ENCODE measurements at regions not wholly inside any gene's neighbourhood (a gene's known extent, or its start where the extent isn't known, plus 50 kb on each side); places are given as distances from the start of the nearest gene placed in this dataset.

DNA sequence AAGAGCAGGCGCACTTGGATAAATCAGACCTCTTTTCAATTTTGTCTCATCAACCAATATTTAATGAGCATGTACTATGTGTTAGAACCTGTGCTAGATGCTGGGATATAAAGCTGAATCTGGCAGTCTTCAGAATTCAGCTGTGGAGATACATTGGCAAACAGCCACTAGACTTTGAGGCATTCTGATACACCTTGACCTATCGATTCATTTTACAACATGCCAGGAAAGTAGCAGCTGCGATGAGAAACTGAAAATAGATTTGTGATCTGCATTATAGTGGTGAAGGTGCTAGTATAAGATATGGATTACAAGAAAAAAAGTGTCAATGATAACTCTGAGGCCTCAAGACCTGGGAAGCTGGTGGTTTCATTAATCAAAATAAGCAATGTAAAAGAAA is 1338.1 kb upstream of the TENM4 start:
- no peak overlapping the region for H3K4me3 ChIP-seq
- no peaks in the 10 kb centered on the region for H3K9me3 ChIP-seq
- DNase-seq, result no peak

DNA sequence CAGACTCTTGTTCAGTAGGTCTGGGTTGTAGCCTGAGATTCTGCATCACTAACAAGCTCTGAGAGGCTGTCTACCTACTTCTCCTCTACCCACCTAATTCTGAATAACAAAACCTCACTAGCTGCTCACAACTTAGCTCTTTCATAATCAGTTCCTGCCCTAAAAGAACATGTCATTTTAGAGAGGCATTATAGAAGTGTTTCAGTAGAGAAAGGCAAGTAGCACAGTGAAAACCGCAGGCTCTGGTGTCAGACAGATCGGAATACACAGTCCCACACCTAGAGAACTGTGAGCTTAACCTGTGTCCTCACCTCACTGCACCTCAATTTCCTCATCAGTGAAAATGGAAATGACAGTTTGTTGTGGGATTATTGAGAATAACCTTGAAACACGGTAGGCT is 1337.6 kb upstream of the TENM4 start:
- Histone ChIP-seq H3K36me3 (no peaks in the 10 kb centered on the region), H3K27me3 (no peaks in the 10 kb centered on the region), H3K9me3 (no peaks in the 10 kb centered on the region), H3K4me3 (no peak overlapping the region), H3K4me1 (no peaks in the 10 kb centered on the region), H3K27ac (no peak overlapping the region)
- no peak for DNase-seq
- no peak for TF ChIP-seq POLR2A (IDR thresholded peaks at IDR 0.05)
- TF ChIP-seq, protein P1, sequence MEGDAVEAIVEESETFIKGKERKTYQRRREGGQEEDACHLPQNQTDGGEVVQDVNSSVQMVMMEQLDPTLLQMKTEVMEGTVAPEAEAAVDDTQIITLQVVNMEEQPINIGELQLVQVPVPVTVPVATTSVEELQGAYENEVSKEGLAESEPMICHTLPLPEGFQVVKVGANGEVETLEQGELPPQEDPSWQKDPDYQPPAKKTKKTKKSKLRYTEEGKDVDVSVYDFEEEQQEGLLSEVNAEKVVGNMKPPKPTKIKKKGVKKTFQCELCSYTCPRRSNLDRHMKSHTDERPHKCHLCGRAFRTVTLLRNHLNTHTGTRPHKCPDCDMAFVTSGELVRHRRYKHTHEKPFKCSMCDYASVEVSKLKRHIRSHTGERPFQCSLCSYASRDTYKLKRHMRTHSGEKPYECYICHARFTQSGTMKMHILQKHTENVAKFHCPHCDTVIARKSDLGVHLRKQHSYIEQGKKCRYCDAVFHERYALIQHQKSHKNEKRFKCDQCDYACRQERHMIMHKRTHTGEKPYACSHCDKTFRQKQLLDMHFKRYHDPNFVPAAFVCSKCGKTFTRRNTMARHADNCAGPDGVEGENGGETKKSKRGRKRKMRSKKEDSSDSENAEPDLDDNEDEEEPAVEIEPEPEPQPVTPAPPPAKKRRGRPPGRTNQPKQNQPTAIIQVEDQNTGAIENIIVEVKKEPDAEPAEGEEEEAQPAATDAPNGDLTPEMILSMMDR (IDR thresholded peaks at IDR 0.05), result no peak

More for the DNA sequence above, 1338.1 kb upstream of the TENM4 start:
- Histone ChIP-seq H3K36me3 (no peaks in the 10 kb centered on the region), H3K4me1 (no peaks in the 10 kb centered on the region), H3K27me3 (no peaks in the 10 kb centered on the region), H3K27ac (no peak overlapping the region)
- TF ChIP-seq, protein P1 (IDR thresholded peaks at IDR 0.05), result no peak
- no peak for TF ChIP-seq POLR2A (IDR thresholded peaks at IDR 0.05)

DNA sequence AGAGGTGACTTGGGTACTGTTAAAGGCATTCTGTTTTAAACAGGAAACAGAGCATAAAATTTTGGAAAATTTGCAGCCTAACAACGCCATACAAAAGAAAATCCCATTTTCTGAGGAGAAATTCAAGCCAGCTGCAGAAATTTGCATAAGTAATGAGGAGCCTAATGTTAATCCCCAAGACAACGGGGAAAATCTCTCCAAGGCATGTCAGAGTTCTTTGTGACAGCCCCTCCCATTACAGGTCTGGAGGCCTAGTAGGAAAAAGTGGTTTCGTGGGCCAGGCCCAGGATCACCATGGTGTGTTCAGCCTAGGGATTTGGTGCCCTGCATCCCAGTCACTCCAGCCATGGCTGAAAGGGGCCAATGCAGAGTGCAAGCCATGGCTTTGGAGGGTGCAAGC is 1333.1 kb upstream of the TENM4 start:
- Histone ChIP-seq H3K4me3 (no peak overlapping the region), H3K27ac (no peak overlapping the region), H3K27me3 (no peaks in the 10 kb centered on the region), H3K9me3 (no peaks in the 10 kb centered on the region), H3K4me1 (no peaks in the 10 kb centered on the region), H3K36me3 (no peaks in the 10 kb centered on the region)
- TF ChIP-seq, protein P1 (IDR thresholded peaks at IDR 0.05), result no peak
- no peak for TF ChIP-seq POLR2A (IDR thresholded peaks at IDR 0.05)
- no peak for DNase-seq

DNA sequence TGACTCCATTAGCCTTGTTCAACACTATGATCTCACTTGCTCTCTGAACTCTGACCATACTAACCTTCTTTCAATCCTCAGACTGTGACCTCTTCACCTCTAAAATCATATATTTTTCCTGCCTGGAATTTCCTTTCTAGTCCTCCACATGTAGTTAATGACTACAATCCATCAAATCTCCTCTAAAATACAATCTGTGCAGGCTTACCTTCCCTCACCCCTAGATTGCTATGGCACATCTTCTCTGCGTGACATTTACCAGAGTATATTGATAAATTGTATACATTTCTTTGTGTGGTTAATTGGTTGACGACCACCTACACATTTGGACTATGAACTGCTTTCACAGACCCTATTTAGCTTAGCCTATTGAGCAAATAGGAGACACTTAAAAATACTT is 1330.2 kb upstream of the TENM4 start:
- H3K36me3 ChIP-seq, result no peaks in the 10 kb centered on the region
- H3K4me3 ChIP-seq, result no peak overlapping the region
- no peak overlapping the region for H3K27ac ChIP-seq
- no peaks in the 10 kb centered on the region for H3K27me3 ChIP-seq
- no peak for DNase-seq
- H3K9me3 ChIP-seq, result no peaks in the 10 kb centered on the region
- no peaks in the 10 kb centered on the region for H3K4me1 ChIP-seq
- TF ChIP-seq POLR2A (IDR thresholded peaks at IDR 0.05), result no peak
- TF ChIP-seq, protein P1 (IDR thresholded peaks at IDR 0.05), result no peak

DNA sequence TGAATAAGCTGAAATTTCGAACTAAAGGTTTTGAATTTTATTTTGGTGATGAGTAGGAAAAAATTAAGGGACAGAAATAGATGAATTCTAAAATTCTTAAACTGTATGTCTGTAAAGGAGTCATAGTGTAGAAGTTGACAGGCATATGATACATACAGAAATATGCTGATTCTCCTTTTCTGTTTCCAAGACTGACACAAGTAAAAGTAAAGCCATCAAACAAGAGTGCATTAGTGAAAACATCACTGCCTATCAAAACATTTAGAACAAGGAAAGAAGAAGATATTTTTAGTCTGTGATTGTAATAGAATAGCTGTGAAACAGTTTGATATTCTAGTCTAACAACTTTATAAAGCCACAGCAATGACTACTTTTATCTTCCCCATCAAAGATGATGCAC is 1318.0 kb upstream of the TENM4 start:
- H3K27ac ChIP-seq, result no peak overlapping the region
- H3K4me3 ChIP-seq, result no peak overlapping the region
- H3K36me3 ChIP-seq, result no peaks in the 10 kb centered on the region
- no peaks in the 10 kb centered on the region for H3K4me1 ChIP-seq
- DNase-seq, result no peak
- no peaks in the 10 kb centered on the region for H3K9me3 ChIP-seq
- TF ChIP-seq POLR2A (IDR thresholded peaks at IDR 0.05), result no peak
- TF ChIP-seq, protein P1 (IDR thresholded peaks at IDR 0.05), result no peak
- H3K27me3 ChIP-seq, result no peaks in the 10 kb centered on the region

Data from Peyer's patch (tissue), 4 donors.